Glutamatergic neuron (in vitro differentiated cells): ENCODE measurements at regions not wholly inside any gene's neighbourhood (a gene's known extent, or its start where the extent isn't known, plus 50 kb on each side); places are given as distances from the start of the nearest gene placed in this dataset.
A peak's percentile ranks its signal among the peaks of the same experiment; 100 is the strongest.

Source experiments
- DNase-seq: peaks from one replicate; pipeline ENCODE4 v3.0.0; 2022
- H3K27ac Mint-ChIP-seq: one replicate; pipeline ENCODE4 v1.8.0; 2020; ENCODE audit warnings: mild to moderate bottlenecking, mixed read lengths, inconsistent platforms; ENCODE audit not compliant: unreplicated experiment
- H3K27me3 Mint-ChIP-seq: one replicate; pipeline ENCODE4 v1.8.0; 2020; ENCODE audit warnings: mild to moderate bottlenecking, moderate library complexity, mixed read lengths, inconsistent platforms; ENCODE audit not compliant: unreplicated experiment
- H3K36me3 Mint-ChIP-seq: one replicate; pipeline ENCODE4 v1.8.0; 2020; ENCODE audit warnings: mild to moderate bottlenecking, mixed read lengths, inconsistent platforms; ENCODE audit not compliant: unreplicated experiment
- H3K4me1 Mint-ChIP-seq: one replicate; pipeline ENCODE4 v1.8.0; 2020; ENCODE audit warnings: mild to moderate bottlenecking, low read depth, mixed read lengths, inconsistent platforms; ENCODE audit not compliant: unreplicated experiment
- H3K4me3 Mint-ChIP-seq: one replicate; pipeline ENCODE4 v1.8.0; 2020; ENCODE audit warnings: mild to moderate bottlenecking, mixed read lengths, inconsistent platforms; ENCODE audit not compliant: unreplicated experiment
- H3K9me3 Mint-ChIP-seq: one replicate; pipeline ENCODE4 v1.8.0; 2020; ENCODE audit warnings: mild to moderate bottlenecking, moderate library complexity, mixed read lengths, inconsistent platforms; ENCODE audit not compliant: unreplicated experiment
- CTCF ChIP-seq: fragments of 200-600 bp; sonication (generic); IDR thresholded peaks from one replicate; pipeline ENCODE4 v1.5.0; 2021; ENCODE audit not compliant: partially characterized antibody, unreplicated experiment

- Mint-ChIP-seq H3K27ac (peak overlapping the region; percentile 26), H3K4me3 (no peak overlapping the region), H3K9me3 (peaks cover 4% of the 10 kb centered on the region), H3K36me3 (no peaks in the 10 kb centered on the region), H3K4me1 (peaks cover 17% of the 10 kb centered on the region), H3K27me3 (no peaks in the 10 kb centered on the region)
- no peak for TF ChIP-seq CTCF
- DNase-seq = peak; percentile 20
These were observed 307.5 kb downstream of the ZNF608 start for GRCh38 chr5:124438903-124439281.

GRCh38 chr5:124438026-124438902 lies 308.2 kb downstream of the ZNF608 start:
- no peak for TF ChIP-seq CTCF
- DNase-seq = no peak
- no peak overlapping the region for H3K4me3 Mint-ChIP-seq
- peaks cover 7% of the 10 kb centered on the region for H3K9me3 Mint-ChIP-seq
- peaks cover 17% of the 10 kb centered on the region for H3K4me1 Mint-ChIP-seq
- H3K27me3 Mint-ChIP-seq = no peaks in the 10 kb centered on the region
- peak overlapping the region; percentile 26 for H3K27ac Mint-ChIP-seq
- peaks cover 4% of the 10 kb centered on the region for H3K36me3 Mint-ChIP-seq

- H3K4me3 Mint-ChIP-seq = no peak overlapping the region
- H3K9me3 Mint-ChIP-seq = peaks cover 7% of the 10 kb centered on the region
- H3K4me1 Mint-ChIP-seq = peaks cover 17% of the 10 kb centered on the region
- H3K27me3 Mint-ChIP-seq = no peaks in the 10 kb centered on the region
- no peak for DNase-seq
- no peak overlapping the region for H3K27ac Mint-ChIP-seq
- TF ChIP-seq CTCF = no peak
- peaks cover 4% of the 10 kb centered on the region for H3K36me3 Mint-ChIP-seq
These were observed 310.1 kb downstream of the ZNF608 start for GRCh38 chr5:124436294-124436693.

GRCh38 chr5:124433170-124433569 lies 313.3 kb downstream of the ZNF608 start:
- Mint-ChIP-seq H3K4me3 (no peak overlapping the region), H3K27me3 (no peaks in the 10 kb centered on the region), H3K4me1 (peaks cover 4% of the 10 kb centered on the region), H3K9me3 (peaks cover 3% of the 10 kb centered on the region), H3K36me3 (peaks cover 12% of the 10 kb centered on the region), H3K27ac (no peak overlapping the region)
- no peak for DNase-seq
- TF ChIP-seq CTCF = no peak

- Mint-ChIP-seq H3K4me3 (no peak overlapping the region), H3K4me1 (peaks cover 4% of the 10 kb centered on the region), H3K27me3 (no peaks in the 10 kb centered on the region), H3K9me3 (peaks cover 3% of the 10 kb centered on the region), H3K36me3 (peaks cover 13% of the 10 kb centered on the region), H3K27ac (no peak overlapping the region)
- DNase-seq = no peak
- no peak for TF ChIP-seq CTCF
These were observed 324.9 kb downstream of the ZNF608 start for GRCh38 chr5:124421584-124421983.
